ENCODE measurements at regions not wholly inside any gene's neighbourhood (a gene's known extent, or its start where the extent isn't known, plus 50 kb on each side); places are given as distances from the start of the nearest gene placed in this dataset.

GRCh38 chr6:166779963-166780683 is 153.1 kb upstream of the RPS6KA2 start:
- CTCF ChIA-PET, result no interaction called here

GRCh38 chr6:166779381-166779780 is 152.3 kb upstream of the RPS6KA2 start:
- ATAC-seq (ENCODE audit: low read depth) (no peak), DNase-seq (no peak)
- ChIA-PET CTCF (interaction anchor here (3.1 kb wide), 1 partner anchor 211 kb away, joined by 16 read pairs; no protein-coding TSS in a partner anchor), POLR2A (no interaction called here)
- TF ChIP-seq, protein P1, sequence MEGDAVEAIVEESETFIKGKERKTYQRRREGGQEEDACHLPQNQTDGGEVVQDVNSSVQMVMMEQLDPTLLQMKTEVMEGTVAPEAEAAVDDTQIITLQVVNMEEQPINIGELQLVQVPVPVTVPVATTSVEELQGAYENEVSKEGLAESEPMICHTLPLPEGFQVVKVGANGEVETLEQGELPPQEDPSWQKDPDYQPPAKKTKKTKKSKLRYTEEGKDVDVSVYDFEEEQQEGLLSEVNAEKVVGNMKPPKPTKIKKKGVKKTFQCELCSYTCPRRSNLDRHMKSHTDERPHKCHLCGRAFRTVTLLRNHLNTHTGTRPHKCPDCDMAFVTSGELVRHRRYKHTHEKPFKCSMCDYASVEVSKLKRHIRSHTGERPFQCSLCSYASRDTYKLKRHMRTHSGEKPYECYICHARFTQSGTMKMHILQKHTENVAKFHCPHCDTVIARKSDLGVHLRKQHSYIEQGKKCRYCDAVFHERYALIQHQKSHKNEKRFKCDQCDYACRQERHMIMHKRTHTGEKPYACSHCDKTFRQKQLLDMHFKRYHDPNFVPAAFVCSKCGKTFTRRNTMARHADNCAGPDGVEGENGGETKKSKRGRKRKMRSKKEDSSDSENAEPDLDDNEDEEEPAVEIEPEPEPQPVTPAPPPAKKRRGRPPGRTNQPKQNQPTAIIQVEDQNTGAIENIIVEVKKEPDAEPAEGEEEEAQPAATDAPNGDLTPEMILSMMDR (IDR thresholded peaks at IDR 0.05), result no peak
- Mint-ChIP-seq H3K4me1 (no peaks in the 10 kb centered on the region), H3K27ac (no peak overlapping the region), H3K36me3 (ENCODE audit: low read depth) (no peaks in the 10 kb centered on the region), H3K9me3 (no peaks in the 10 kb centered on the region), H3K27me3 (no peaks in the 10 kb centered on the region), H3K4me3 (no peak overlapping the region)
- intact Hi-C loops (cut with micrococcal nuclease), result loop anchor here (5.0 to 10.0 kb wide), 3 partner anchors 325 to 593 kb away; no protein-coding TSS in a partner anchor

More at GRCh38 chr6:166779963-166780683, 153.1 kb upstream of the RPS6KA2 start:
- POLR2A ChIA-PET, result no interaction called here
- no peaks in the 10 kb centered on the region for H3K27me3 Mint-ChIP-seq
- intact Hi-C loops (cut with micrococcal nuclease), result loop anchor here (5.0 to 10.0 kb wide), 4 partner anchors 85 to 592 kb away; no protein-coding TSS in a partner anchor
- DNase-seq (no peak), ATAC-seq (ENCODE audit: low read depth) (no peak)
- no peaks in the 10 kb centered on the region for H3K9me3 Mint-ChIP-seq
- H3K4me1 Mint-ChIP-seq, result no peaks in the 10 kb centered on the region
- no peaks in the 10 kb centered on the region for H3K36me3 Mint-ChIP-seq (ENCODE audit: low read depth)
- TF ChIP-seq, protein P1 (IDR thresholded peaks at IDR 0.05), result no peak
- no peak overlapping the region for H3K27ac Mint-ChIP-seq
- H3K4me3 Mint-ChIP-seq, result no peak overlapping the region

DNA sequence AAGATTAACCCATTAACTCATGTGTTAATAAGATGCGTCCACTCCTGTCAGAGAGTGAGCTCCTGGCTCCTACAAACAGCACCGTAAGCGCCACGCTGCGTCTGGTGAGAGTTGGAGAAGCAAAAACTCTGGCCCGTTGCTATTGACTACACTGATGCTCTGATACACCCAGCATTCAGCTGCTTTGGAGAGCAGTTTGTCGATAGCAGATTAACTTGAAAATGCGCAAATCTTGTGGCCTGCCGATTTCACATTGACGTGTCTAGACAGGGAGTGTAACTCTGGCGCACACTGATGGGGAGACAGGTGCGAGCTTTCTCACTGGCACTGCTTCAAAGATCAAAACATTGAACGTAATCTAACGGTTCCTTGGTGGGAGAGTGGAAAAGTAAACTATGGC is 151.7 kb upstream of the RPS6KA2 start:
- ChIA-PET POLR2A (no interaction called here), CTCF (interaction anchor here (3.1 kb wide), 1 partner anchor 211 kb away, joined by 16 read pairs; no protein-coding TSS in a partner anchor)
- Mint-ChIP-seq H3K9me3 (no peaks in the 10 kb centered on the region), H3K27me3 (no peaks in the 10 kb centered on the region), H3K36me3 (ENCODE audit: low read depth) (no peaks in the 10 kb centered on the region), H3K4me3 (no peak overlapping the region), H3K27ac (no peak overlapping the region), H3K4me1 (no peaks in the 10 kb centered on the region)
- DNase-seq, result no peak
- TF ChIP-seq, protein P1 (IDR thresholded peaks at IDR 0.05), result no peak
- intact Hi-C loops (cut with micrococcal nuclease), result loop anchor here (5.0 to 10.0 kb wide), 3 partner anchors 324 to 594 kb away; no protein-coding TSS in a partner anchor
- no peak for ATAC-seq (ENCODE audit: low read depth)

DNA sequence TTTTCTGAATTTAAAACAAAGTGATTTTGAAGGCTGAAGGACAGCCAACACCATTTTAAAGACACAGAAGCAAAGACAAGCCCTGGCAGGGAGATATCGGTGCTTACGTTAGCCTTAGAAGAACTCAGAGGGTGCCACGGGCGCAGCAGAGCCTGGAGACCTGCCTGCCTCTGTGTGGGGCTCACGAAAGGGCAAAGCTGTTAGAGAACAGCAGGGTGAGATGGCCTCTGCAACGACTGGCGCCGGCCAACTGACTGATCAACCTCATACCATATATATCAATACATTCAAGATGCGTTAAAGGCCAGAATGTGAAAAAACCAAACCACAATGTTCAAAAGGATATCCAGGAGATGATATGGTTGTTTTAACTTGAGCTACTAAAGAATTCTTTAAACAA is 151.0 kb upstream of the RPS6KA2 start:
- TF ChIP-seq, protein P1 (IDR thresholded peaks at IDR 0.05), result no peak
- DNase-seq (no peak), ATAC-seq (ENCODE audit: low read depth) (no peak)
- ChIA-PET POLR2A (no interaction called here), CTCF (interaction anchor here (1.6 to 3.1 kb wide), 2 partner anchors 212 to 513 kb away, joined by 6 to 16 read pairs; partner anchors contain the start of gene UNC93A)
- Mint-ChIP-seq H3K27me3 (peaks cover 2% of the 10 kb centered on the region), H3K4me1 (no peaks in the 10 kb centered on the region), H3K4me3 (no peak overlapping the region), H3K36me3 (ENCODE audit: low read depth) (no peaks in the 10 kb centered on the region), H3K27ac (no peak overlapping the region), H3K9me3 (no peaks in the 10 kb centered on the region)
- intact Hi-C loops (cut with micrococcal nuclease), result loop anchor here (5.0 to 10.0 kb wide), 3 partner anchors 323 to 594 kb away; no protein-coding TSS in a partner anchor

DNA sequence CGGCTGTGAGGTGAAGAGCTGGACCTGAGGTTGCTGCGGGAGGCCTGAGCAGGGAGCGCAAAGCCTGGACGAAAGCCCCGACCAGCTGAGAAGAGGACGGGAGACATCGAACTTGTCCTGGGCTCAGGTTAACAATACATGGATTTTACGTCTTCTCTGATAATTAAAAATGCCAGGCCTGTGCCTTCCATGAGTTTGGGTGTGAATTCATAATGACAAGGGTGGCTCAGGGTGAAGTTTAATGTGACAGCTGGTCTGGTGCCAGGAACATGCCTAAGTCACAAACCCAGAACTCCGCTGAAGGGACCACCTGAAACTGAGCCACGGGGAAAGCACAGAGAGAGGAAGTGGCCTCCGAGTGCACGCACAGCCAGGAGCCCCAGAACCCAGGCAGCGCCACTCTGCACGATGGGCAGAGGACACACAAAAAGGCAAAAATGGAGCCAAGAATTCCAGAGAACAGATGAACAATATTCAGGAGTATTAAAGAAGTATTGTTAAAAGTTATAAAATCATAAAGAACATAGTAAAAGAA is 150.1 kb upstream of the RPS6KA2 start:
- Mint-ChIP-seq H3K9me3 (no peaks in the 10 kb centered on the region), H3K4me3 (no peak overlapping the region), H3K27ac (no peak overlapping the region), H3K36me3 (ENCODE audit: low read depth) (no peaks in the 10 kb centered on the region), H3K27me3 (peaks cover 11% of the 10 kb centered on the region), H3K4me1 (no peaks in the 10 kb centered on the region)
- POLR2A ChIA-PET, result no interaction called here
- intact Hi-C loops (cut with micrococcal nuclease), result loop anchor here (5.0 to 10.0 kb wide), 3 partner anchors 322 to 595 kb away; no protein-coding TSS in a partner anchor
- TF ChIP-seq, protein P1 (IDR thresholded peaks at IDR 0.05), result no peak
- DNase-seq (no peak), ATAC-seq (ENCODE audit: low read depth) (no peak)
- CTCF ChIA-PET, result interaction anchor here (1.6 to 3.5 kb wide), 4 partner anchors 10 to 514 kb away, joined by 6 to 43 read pairs (median 12); partner anchors contain the start of gene UNC93A

Measured in activated B cell treated with CpG ODN at 0.5 μM for 24 hours (primary cell).